ENCODE measurements at regions not wholly inside any gene's neighbourhood (a gene's known extent, or its start where the extent isn't known, plus 50 kb on each side); places are given as distances from the start of the nearest gene placed in this dataset.

- H3K9me2 ChIP-seq (ENCODE audit: insufficient read depth) = no peaks in the 10 kb centered on the region
- POLR2A ChIA-PET = no interaction called here
- no peaks in the 10 kb centered on the region for H3K79me2 ChIP-seq (ENCODE audit: insufficient read depth, low read length)
- peaks cover 31% of the 10 kb centered on the region for H3K27me3 ChIP-seq (ENCODE audit: insufficient read depth, low read length)
- no peak overlapping the region for H3K4me3 ChIP-seq (replicated peaks in 1 of 2; ENCODE audit: low read depth in 1 of 2, low read length in 2 of 2)
- H3K9ac ChIP-seq (ENCODE audit: low read length) = no peak overlapping the region
- H2AFZ ChIP-seq (ENCODE audit: low read depth, low read length, poor library complexity, severe bottlenecking) = no peak overlapping the region
- H3K4me2 ChIP-seq (ENCODE audit: low read length) = no peak overlapping the region
- CTCF ChIA-PET = no interaction called here
- H3K9me3 ChIP-seq (ENCODE audit: control insufficient read depth in 1 of 2, insufficient read depth in 1 of 2, low read depth in 1 of 2, low read length in 2 of 2) = no peaks in the 10 kb centered on the region
- no peaks in the 10 kb centered on the region for H3K4me1 ChIP-seq (ENCODE audit: control insufficient read depth in 1 of 2, insufficient read depth in 2 of 2, low read length in 2 of 2)
- TF ChIP-seq EZH2phosphoT487 (IDR thresholded peaks at IDR 0.05; ENCODE audit: borderline replicate concordance) = no peak
- TF ChIP-seq CBX3 (IDR thresholded peaks at IDR 0.05; ENCODE audit: low read depth) = no peak
- no peak for TF ChIP-seq SP1 (IDR thresholded peaks at IDR 0.05; ENCODE audit: low read depth)
- TF ChIP-seq, protein P1, sequence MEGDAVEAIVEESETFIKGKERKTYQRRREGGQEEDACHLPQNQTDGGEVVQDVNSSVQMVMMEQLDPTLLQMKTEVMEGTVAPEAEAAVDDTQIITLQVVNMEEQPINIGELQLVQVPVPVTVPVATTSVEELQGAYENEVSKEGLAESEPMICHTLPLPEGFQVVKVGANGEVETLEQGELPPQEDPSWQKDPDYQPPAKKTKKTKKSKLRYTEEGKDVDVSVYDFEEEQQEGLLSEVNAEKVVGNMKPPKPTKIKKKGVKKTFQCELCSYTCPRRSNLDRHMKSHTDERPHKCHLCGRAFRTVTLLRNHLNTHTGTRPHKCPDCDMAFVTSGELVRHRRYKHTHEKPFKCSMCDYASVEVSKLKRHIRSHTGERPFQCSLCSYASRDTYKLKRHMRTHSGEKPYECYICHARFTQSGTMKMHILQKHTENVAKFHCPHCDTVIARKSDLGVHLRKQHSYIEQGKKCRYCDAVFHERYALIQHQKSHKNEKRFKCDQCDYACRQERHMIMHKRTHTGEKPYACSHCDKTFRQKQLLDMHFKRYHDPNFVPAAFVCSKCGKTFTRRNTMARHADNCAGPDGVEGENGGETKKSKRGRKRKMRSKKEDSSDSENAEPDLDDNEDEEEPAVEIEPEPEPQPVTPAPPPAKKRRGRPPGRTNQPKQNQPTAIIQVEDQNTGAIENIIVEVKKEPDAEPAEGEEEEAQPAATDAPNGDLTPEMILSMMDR (IDR thresholded peaks at IDR 0.05 in 2 of 3, conservative IDR thresholded peaks at IDR 0.05 in 1 of 3; ENCODE audit: borderline replicate concordance in 1 of 3, insufficient read depth in 1 of 3, low read depth in 2 of 3, low read length in 2 of 3) = no peak
- no peak for TF ChIP-seq EZH2 (IDR thresholded peaks at IDR 0.05)
- TF ChIP-seq, protein P2, sequence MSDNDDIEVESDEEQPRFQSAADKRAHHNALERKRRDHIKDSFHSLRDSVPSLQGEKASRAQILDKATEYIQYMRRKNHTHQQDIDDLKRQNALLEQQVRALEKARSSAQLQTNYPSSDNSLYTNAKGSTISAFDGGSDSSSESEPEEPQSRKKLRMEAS (IDR thresholded peaks at IDR 0.05) = no peak
- no peak for TF ChIP-seq ZBTB33 (IDR thresholded peaks at IDR 0.05; ENCODE audit: extremely low read depth, insufficient replicate concordance, low read length)
- TF ChIP-seq POLR2A (IDR thresholded peaks at IDR 0.05; ENCODE audit: borderline replicate concordance, extremely low read depth, insufficient read depth, insufficient read length) = no peak
- TF ChIP-seq, protein P3, sequence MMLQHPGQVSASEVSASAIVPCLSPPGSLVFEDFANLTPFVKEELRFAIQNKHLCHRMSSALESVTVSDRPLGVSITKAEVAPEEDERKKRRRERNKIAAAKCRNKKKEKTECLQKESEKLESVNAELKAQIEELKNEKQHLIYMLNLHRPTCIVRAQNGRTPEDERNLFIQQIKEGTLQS (IDR thresholded peaks at IDR 0.05) = no peak
- no peak for TF ChIP-seq REST (IDR thresholded peaks at IDR 0.05; ENCODE audit: low read depth)
- no peak for TF ChIP-seq ZFX (IDR thresholded peaks at IDR 0.05)
- no peak for TF ChIP-seq FOSL1 (IDR thresholded peaks at IDR 0.05; ENCODE audit: low read depth)
- no peak for TF ChIP-seq ELF1 (IDR thresholded peaks at IDR 0.05; ENCODE audit: borderline replicate concordance, low read depth)
- no TSS peak for BruUV-seq (replicated peaks)
- H3K27ac ChIP-seq (ENCODE audit: low read depth, low read length) = no peak overlapping the region
- RAD21 ChIA-PET (ENCODE audit: low non-redundant PET in 1 of 2, low total read pairs in 2 of 2, uncharacterized antibody in 2 of 2, unreplicated experiment in 2 of 2) = no interaction called here
- ATAC-seq (no peak), DNase-seq (ENCODE audit: low read depth, low spot score) (no peak)
- no peaks in the 10 kb centered on the region for H3K36me3 ChIP-seq (ENCODE audit: control insufficient read depth in 1 of 2, insufficient read depth in 2 of 2, low read length in 2 of 2)
- intact Hi-C loops (cut with micrococcal nuclease) = no loop called here
- no peaks in the 10 kb centered on the region for H4K20me1 ChIP-seq (ENCODE audit: insufficient read depth)
Observed at GRCh38 chr9:135035781-135036760, 51.4 kb upstream of the OLFM1 start.

Measured in HCT116 (cell line).